GM23338 (cell line): ENCODE measurements at regions not wholly inside any gene's neighbourhood (a gene's known extent, or its start where the extent isn't known, plus 50 kb on each side); places are given as distances from the start of the nearest gene placed in this dataset.

Source experiments
- ATAC-seq: fragments of 200-7000 bp; cut with Tn5 transposase; 3 replicates; pipeline ENCODE4 v1.9.1; 2020
- DNase-seq: peaks from one replicate; pipeline ENCODE4 v3.0.0-alpha.2; 2015; ENCODE audit warnings: low spot score
- H2AFZ ChIP-seq: fragments of 200-600 bp; sonication (generic); 2 replicates; pipeline ENCODE4 v1.8.0; 2016; ENCODE audit warnings: antibody characterized with exemption, mild to moderate bottlenecking, moderate library complexity
- H3F3A ChIP-seq: fragments of 200-600 bp; sonication (generic); replicated peaks from 2 replicates; pipeline ENCODE4 v1.8.0; 2017; ENCODE audit warnings: antibody characterized with exemption, mixed run types, low read depth
- H3K27ac ChIP-seq: fragments of 200-600 bp; sonication (generic); 2 replicates; pipeline ENCODE4 v1.6.1; 2016; ENCODE audit warnings: low read depth
- H3K27me3 ChIP-seq: fragments of 200-600 bp; sonication (generic); 2 replicates; pipeline ENCODE4 v1.8.0; 2016; ENCODE audit warnings: mild to moderate bottlenecking, mixed run types, moderate library complexity; ENCODE audit not compliant: insufficient read depth
- H3K36me3 ChIP-seq: fragments of 200-600 bp; sonication (generic); 2 replicates; pipeline ENCODE4 v1.8.0; 2016; ENCODE audit warnings: mild to moderate bottlenecking; ENCODE audit not compliant: insufficient read depth
- H3K4me1 ChIP-seq: fragments of 200-600 bp; sonication (generic); 2 replicates; pipeline ENCODE4 v1.8.0; 2016; ENCODE audit warnings: mild to moderate bottlenecking, moderate library complexity; ENCODE audit not compliant: insufficient read depth
- H3K4me2 ChIP-seq: fragments of 200-600 bp; sonication (generic); 2 replicates; pipeline ENCODE4 v1.7.1; 2017; ENCODE audit warnings: mixed run types
- H3K4me3 ChIP-seq: fragments of 200-600 bp; sonication (generic); 2 replicates; pipeline ENCODE4 v1.6.1; 2016; ENCODE audit warnings: mixed run types
- H3K79me2 ChIP-seq: fragments of 200-600 bp; sonication (generic); replicated peaks from 2 replicates; pipeline ENCODE4 v1.8.0; 2017; ENCODE audit warnings: mild to moderate bottlenecking; ENCODE audit not compliant: insufficient read depth
- H3K9me2 ChIP-seq: fragments of 200-600 bp; sonication (generic); 2 replicates; pipeline ENCODE4 v1.8.0; 2017; ENCODE audit not compliant: insufficient read depth
- H4K20me1 ChIP-seq: fragments of 200-600 bp; sonication (generic); replicated peaks from 2 replicates; pipeline ENCODE4 v1.8.0; 2017; ENCODE audit warnings: mild to moderate bottlenecking; ENCODE audit not compliant: insufficient read depth
- H3K27ac Mint-ChIP-seq: 2 replicates; pipeline ENCODE4 v1.8.0; 2020; ENCODE audit warnings: inconsistent platforms, mild to moderate bottlenecking, moderate library complexity, mixed read lengths
- H3K27me3 Mint-ChIP-seq: 3 replicates; pipeline ENCODE4 v1.8.0; 2022; ENCODE audit warnings: low read depth, mild to moderate bottlenecking, moderate library complexity, mixed read lengths, inconsistent platforms; ENCODE audit not compliant: insufficient read depth, poor library complexity
- H3K36me3 Mint-ChIP-seq: 3 replicates; pipeline ENCODE4 v1.8.0; 2021; ENCODE audit warnings: low read depth, mild to moderate bottlenecking, inconsistent platforms, moderate library complexity, mixed read lengths
- H3K4me1 Mint-ChIP-seq: 3 replicates; pipeline ENCODE4 v1.8.0; 2020; ENCODE audit warnings: mild to moderate bottlenecking, inconsistent platforms, mixed read lengths
- H3K4me3 Mint-ChIP-seq: 3 replicates; pipeline ENCODE4 v1.8.0; 2021; ENCODE audit warnings: moderate library complexity, mild to moderate bottlenecking, inconsistent platforms, mixed read lengths
- H3K9me3 Mint-ChIP-seq: 3 replicates; pipeline ENCODE4 v1.8.0; 2020; ENCODE audit warnings: moderate library complexity, mild to moderate bottlenecking, inconsistent platforms, mixed read lengths
- CREB1 ChIP-seq: fragments of 250-450 bp; sonication (Bioruptor Pico); IDR thresholded peaks from 2 replicates; pipeline ENCODE4 v1.5.0; 2020; ENCODE audit warnings: low read depth, mild to moderate bottlenecking, moderate library complexity
- EZH2 ChIP-seq: fragments of 200-600 bp; sonication (generic); IDR thresholded peaks from one replicate; pipeline ENCODE4 v1.8.0; 2017; ENCODE audit warnings: antibody characterized with exemption, mild to moderate bottlenecking, low read depth; ENCODE audit not compliant: unreplicated experiment
- EZH2phosphoT487 ChIP-seq: fragments of 200-600 bp; sonication (generic); IDR thresholded peaks from one replicate; pipeline ENCODE4 v1.8.1; 2018; ENCODE audit warnings: antibody characterized with exemption; ENCODE audit not compliant: unreplicated experiment
- NANOG ChIP-seq: IDR thresholded peaks from 2 replicates; pipeline ENCODE4 v1.6.1; 2016; ENCODE audit warnings: antibody characterized with exemption, borderline replicate concordance
- POLR2AphosphoS5 ChIP-seq: IDR thresholded peaks from 2 replicates; pipeline ENCODE4 v1.6.1; 2016; ENCODE audit warnings: antibody characterized with exemption, low read depth
- STAT1 ChIP-seq: IDR thresholded peaks from one replicate; pipeline ENCODE4 v1.6.1; 2016; ENCODE audit warnings: antibody characterized with exemption; ENCODE audit not compliant: unreplicated experiment
- ZNF114 ChIP-seq: fragments of 250-450 bp; sonication (Bioruptor Pico); IDR thresholded peaks from 2 replicates; pipeline ENCODE4 v1.5.0; 2020; ENCODE audit warnings: mild to moderate bottlenecking, moderate library complexity
- ZNF331 ChIP-seq: fragments of 250-450 bp; sonication (Bioruptor Pico); IDR thresholded peaks from 2 replicates; pipeline ENCODE4 v1.5.0; 2020; ENCODE audit warnings: low read depth, mild to moderate bottlenecking, moderate library complexity
- TF ChIP-seq, protein P1 (sequence below), 2 experiments: fragments of 200-600 bp in 1 of 2; sonication (generic) in 1 of 2; conservative IDR thresholded peaks; 2 replicates each; pipeline versions ENCODE4 v1.5.1 to v1.6.1; 2016 to 2017; ENCODE audit warnings: antibody characterized with exemption in 2 of 2, low read depth in 2 of 2, mild to moderate bottlenecking in 2 of 2, moderate library complexity in 1 of 2

DNA sequence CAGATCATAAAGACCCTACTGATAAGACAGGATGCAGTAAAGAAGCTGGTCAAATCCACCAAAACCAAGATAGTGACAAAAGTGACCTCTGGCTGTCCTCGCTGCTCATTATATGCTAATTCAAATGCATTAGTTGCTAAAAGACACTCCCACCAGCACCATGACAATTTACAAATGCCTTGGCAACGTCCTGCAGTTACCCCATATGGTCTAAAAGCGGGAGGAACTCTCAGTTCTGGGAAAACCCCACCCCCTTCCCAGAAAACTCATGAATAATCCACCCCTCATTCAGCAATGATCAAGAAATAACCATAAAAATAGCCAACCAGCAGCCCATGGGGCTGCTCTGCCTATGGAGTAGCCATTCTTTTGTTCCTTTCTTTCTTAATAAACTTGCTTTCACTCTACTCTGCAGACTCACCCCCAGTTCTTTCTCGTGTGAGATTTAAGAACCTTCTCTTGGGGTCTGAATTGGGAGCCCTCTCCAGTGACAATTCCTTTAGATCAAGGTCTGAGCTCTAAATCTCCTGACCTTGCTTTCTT is 217.1 kb upstream of the STS start:
- H3K4me2 ChIP-seq: no peak overlapping the region
- H3F3A ChIP-seq: no peaks in the 10 kb centered on the region
- DNase-seq (peak; percentile 1), ATAC-seq (no peak)
- Mint-ChIP-seq H3K9me3 (peaks cover 2% of the 10 kb centered on the region; the same call in 2 of the 3 replicates), H3K36me3 (no peaks in the 10 kb centered on the region), H3K27me3 (peaks cover 4% of the 10 kb centered on the region), H3K27ac (no peak overlapping the region), H3K4me3 (no peak overlapping the region), H3K4me1 (peaks cover 6% of the 10 kb centered on the region; the same call in 2 of the 3 replicates)
- no peak overlapping the region for H2AFZ ChIP-seq
- TF ChIP-seq ZNF331 (CRISPR knock-in tag) (no peak), EZH2phosphoT487 (no peak), CREB1 (CRISPR knock-in tag) (no peak), NANOG (no peak), STAT1 (no peak), ZNF114 (CRISPR knock-in tag) (no peak)
- TF ChIP-seq, protein P1, sequence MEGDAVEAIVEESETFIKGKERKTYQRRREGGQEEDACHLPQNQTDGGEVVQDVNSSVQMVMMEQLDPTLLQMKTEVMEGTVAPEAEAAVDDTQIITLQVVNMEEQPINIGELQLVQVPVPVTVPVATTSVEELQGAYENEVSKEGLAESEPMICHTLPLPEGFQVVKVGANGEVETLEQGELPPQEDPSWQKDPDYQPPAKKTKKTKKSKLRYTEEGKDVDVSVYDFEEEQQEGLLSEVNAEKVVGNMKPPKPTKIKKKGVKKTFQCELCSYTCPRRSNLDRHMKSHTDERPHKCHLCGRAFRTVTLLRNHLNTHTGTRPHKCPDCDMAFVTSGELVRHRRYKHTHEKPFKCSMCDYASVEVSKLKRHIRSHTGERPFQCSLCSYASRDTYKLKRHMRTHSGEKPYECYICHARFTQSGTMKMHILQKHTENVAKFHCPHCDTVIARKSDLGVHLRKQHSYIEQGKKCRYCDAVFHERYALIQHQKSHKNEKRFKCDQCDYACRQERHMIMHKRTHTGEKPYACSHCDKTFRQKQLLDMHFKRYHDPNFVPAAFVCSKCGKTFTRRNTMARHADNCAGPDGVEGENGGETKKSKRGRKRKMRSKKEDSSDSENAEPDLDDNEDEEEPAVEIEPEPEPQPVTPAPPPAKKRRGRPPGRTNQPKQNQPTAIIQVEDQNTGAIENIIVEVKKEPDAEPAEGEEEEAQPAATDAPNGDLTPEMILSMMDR (conservative IDR thresholded peaks at IDR 0.05; ENCODE audit: low read depth in 2 of 2): no peak
- H3K36me3 ChIP-seq: no peaks in the 10 kb centered on the region
- no peaks in the 10 kb centered on the region for H3K79me2 ChIP-seq
- no peak overlapping the region for H3K4me3 ChIP-seq
- H3K27ac ChIP-seq: peak overlapping the region; percentile 45; the same call in 1 of the 2 replicates
- H3K27me3 ChIP-seq: no peaks in the 10 kb centered on the region
- H3K9me2 ChIP-seq: no peaks in the 10 kb centered on the region
- no peaks in the 10 kb centered on the region; the same call in 1 of the 2 replicates for H3K4me1 ChIP-seq
- no peaks in the 10 kb centered on the region for H4K20me1 ChIP-seq

DNA sequence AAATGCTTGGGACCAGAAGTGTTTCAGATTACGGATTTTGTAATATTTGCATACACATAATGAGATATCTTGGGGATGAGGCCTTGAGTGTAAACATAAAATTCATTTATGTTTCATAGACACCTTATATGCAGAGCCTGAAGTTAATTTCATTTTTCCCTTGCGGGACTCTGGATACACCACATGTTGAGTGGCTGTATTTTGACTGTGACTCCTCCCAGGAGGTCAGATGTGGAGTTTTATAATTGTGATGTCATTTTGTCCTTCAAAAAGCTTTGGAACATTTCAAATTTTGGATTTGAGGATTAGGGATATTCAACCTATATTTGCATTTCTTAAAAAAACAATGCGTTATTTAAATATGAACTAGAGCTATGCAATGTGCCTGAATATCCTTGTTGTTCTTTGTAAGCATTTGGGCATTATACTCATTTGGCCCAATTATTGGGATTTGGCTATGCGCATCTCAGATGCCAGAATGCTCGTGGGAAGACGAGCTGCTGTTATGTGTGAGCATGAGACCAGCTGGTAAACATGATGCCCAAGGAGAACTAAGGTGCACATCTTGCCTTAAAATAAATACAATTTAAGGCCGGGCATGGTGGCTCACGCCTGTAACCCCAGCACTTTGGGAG is 223.0 kb upstream of the STS start:
- H3K4me3 ChIP-seq: no peak overlapping the region
- no peak overlapping the region for H3K4me3 Mint-ChIP-seq
- no peak overlapping the region for H3K27ac Mint-ChIP-seq
- H3K4me1 ChIP-seq: no peaks in the 10 kb centered on the region
- H2AFZ ChIP-seq: no peak overlapping the region
- no peaks in the 10 kb centered on the region; the same call in 2 of the 3 replicates for H3K9me3 Mint-ChIP-seq
- H4K20me1 ChIP-seq: no peaks in the 10 kb centered on the region
- peaks cover 4% of the 10 kb centered on the region for H3K27me3 Mint-ChIP-seq
- H3K36me3 Mint-ChIP-seq: peaks cover 5% of the 10 kb centered on the region; the same call in 1 of the 3 replicates
- H3K27me3 ChIP-seq: no peaks in the 10 kb centered on the region
- H3K4me1 Mint-ChIP-seq: no peaks in the 10 kb centered on the region
- TF ChIP-seq EZH2 (no peak), POLR2AphosphoS5 (no peak), NANOG (no peak)
- no peak overlapping the region for H3K27ac ChIP-seq
- DNase-seq: no peak
- H3K79me2 ChIP-seq: no peaks in the 10 kb centered on the region
- no peaks in the 10 kb centered on the region for H3K36me3 ChIP-seq
- H3K4me2 ChIP-seq: no peak overlapping the region
- H3F3A ChIP-seq: no peaks in the 10 kb centered on the region
- no peaks in the 10 kb centered on the region for H3K9me2 ChIP-seq
- no peak for ATAC-seq
